Endothelial cell (in vitro differentiated cells): ENCODE measurements at regions not wholly inside any gene's neighbourhood (a gene's known extent, or its start where the extent isn't known, plus 50 kb on each side); places are given as distances from the start of the nearest gene placed in this dataset.
"Not testable (repeated sequence)": the region's sequence is repeated elsewhere in the genome, so short reads cannot be mapped to it uniquely, and the experiment has no call there.

Experiments used
- DNase-seq: peaks from one replicate; pipeline ENCODE4 v3.0.0; 2021; ENCODE audit warnings: low spot score
- H3K27ac Mint-ChIP-seq: one replicate; pipeline ENCODE4 v1.8.0; 2021; ENCODE audit warnings: mixed read lengths, inconsistent platforms; ENCODE audit not compliant: unreplicated experiment
- H3K27me3 Mint-ChIP-seq: one replicate; pipeline ENCODE4 v1.8.0; 2021; ENCODE audit warnings: mild to moderate bottlenecking, moderate library complexity, mixed read lengths, inconsistent platforms; ENCODE audit not compliant: unreplicated experiment
- H3K36me3 Mint-ChIP-seq: one replicate; pipeline ENCODE4 v1.8.0; 2021; ENCODE audit warnings: mild to moderate bottlenecking, low read depth, mixed read lengths, inconsistent platforms; ENCODE audit not compliant: unreplicated experiment
- H3K4me1 Mint-ChIP-seq: one replicate; pipeline ENCODE4 v1.8.0; 2021; ENCODE audit warnings: mild to moderate bottlenecking, mixed read lengths, inconsistent platforms; ENCODE audit not compliant: unreplicated experiment
- H3K4me3 Mint-ChIP-seq: one replicate; pipeline ENCODE4 v1.8.0; 2021; ENCODE audit warnings: mild to moderate bottlenecking, mixed read lengths, inconsistent platforms; ENCODE audit not compliant: unreplicated experiment
- H3K9me3 Mint-ChIP-seq: one replicate; pipeline ENCODE4 v1.8.0; 2021; ENCODE audit warnings: mixed read lengths, inconsistent platforms; ENCODE audit not compliant: unreplicated experiment
- CTCF ChIP-seq: fragments of 200-600 bp; sonication (generic); IDR thresholded peaks from one replicate; pipeline ENCODE4 v1.5.0; 2021; ENCODE audit warnings: antibody characterized with exemption; ENCODE audit not compliant: unreplicated experiment

DNA sequence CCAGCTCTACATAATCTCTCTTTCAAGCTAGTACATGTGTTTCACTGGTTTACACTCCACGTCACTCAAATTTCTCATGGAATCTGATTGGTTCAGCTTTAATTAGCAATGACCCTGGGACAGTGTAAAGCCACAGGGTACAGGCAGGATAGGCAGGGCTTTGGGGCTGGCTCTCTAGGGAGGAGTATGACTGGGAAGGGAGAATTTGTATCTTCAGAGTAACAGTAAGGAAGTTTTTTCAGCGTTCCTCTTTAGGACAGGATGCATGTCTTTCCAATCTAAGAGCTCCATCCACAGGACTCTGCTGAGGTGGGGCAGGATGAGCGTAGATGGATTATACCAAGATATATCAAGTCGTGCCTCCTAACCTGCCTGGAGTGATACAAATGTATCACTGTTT, 112.0 kb upstream of the CLEC14A start:
- peak overlapping the region; percentile 88 for H3K27ac Mint-ChIP-seq
- no peaks in the 10 kb centered on the region for H3K36me3 Mint-ChIP-seq
- DNase-seq = no peak
- H3K4me3 Mint-ChIP-seq = no peak overlapping the region
- peaks cover 21% of the 10 kb centered on the region for H3K4me1 Mint-ChIP-seq
- no peaks in the 10 kb centered on the region for H3K9me3 Mint-ChIP-seq
- no peaks in the 10 kb centered on the region for H3K27me3 Mint-ChIP-seq
- no peak for TF ChIP-seq CTCF

DNA sequence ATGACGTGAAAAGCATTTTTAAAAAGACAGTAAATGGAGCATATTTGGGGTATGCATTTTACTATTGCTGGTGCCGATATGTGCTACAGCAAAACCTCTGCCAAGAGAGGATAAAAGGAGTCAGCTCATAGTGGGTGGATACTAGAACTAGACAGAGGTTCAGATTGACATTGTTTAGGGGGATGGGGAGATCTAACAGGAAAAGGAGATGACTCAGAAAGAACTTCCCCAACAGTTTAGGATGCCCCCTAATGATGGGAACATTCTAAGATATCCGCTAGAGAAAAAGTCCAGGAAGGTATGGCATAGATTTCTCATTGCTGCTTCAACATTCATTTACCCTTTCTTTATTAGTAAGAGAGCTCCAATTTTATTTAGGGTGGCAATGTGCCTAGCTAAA, 110.5 kb upstream of the CLEC14A start:
- Mint-ChIP-seq H3K9me3 (no peaks in the 10 kb centered on the region), H3K27ac (no peak overlapping the region), H3K27me3 (no peaks in the 10 kb centered on the region), H3K4me1 (peaks cover 21% of the 10 kb centered on the region), H3K4me3 (no peak overlapping the region), H3K36me3 (no peaks in the 10 kb centered on the region)
- no peak for TF ChIP-seq CTCF
- DNase-seq = no peak

- H3K27ac Mint-ChIP-seq = no peak overlapping the region
- H3K27me3 Mint-ChIP-seq = no peaks in the 10 kb centered on the region
- H3K4me1 Mint-ChIP-seq = peaks cover 21% of the 10 kb centered on the region
- no peaks in the 10 kb centered on the region for H3K9me3 Mint-ChIP-seq
- no peak for DNase-seq
- H3K4me3 Mint-ChIP-seq = no peak overlapping the region
- no peaks in the 10 kb centered on the region for H3K36me3 Mint-ChIP-seq
- no peak for TF ChIP-seq CTCF
These were observed 107.3 kb upstream of the CLEC14A start for GRCh38 chr14:38363217-38363616.

DNA sequence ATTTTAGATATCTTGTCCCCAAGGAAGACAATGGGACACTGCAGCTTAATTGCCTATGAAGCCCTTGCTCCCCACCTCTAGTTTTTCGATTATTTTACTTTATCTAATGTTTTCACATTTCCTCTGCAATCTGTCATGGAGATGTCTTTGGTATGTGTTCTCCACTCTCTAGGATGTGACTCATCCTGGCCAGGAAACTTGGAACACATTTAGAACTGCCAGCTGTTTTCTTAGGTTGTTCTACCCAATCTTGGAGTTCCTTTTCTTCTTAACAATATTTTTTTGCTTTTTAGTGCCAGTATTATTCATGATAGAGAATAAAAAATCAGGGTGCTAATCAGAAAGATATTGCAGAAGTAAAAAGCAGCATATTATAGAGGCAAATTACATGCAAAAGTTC, 101.7 kb upstream of the CLEC14A start:
- Mint-ChIP-seq H3K9me3 (peaks cover 10% of the 10 kb centered on the region), H3K36me3 (no peaks in the 10 kb centered on the region), H3K4me1 (no peaks in the 10 kb centered on the region), H3K27me3 (no peaks in the 10 kb centered on the region), H3K4me3 (no peak overlapping the region), H3K27ac (peak overlapping the region; percentile 39)
- TF ChIP-seq CTCF = no peak
- no peak for DNase-seq

DNA sequence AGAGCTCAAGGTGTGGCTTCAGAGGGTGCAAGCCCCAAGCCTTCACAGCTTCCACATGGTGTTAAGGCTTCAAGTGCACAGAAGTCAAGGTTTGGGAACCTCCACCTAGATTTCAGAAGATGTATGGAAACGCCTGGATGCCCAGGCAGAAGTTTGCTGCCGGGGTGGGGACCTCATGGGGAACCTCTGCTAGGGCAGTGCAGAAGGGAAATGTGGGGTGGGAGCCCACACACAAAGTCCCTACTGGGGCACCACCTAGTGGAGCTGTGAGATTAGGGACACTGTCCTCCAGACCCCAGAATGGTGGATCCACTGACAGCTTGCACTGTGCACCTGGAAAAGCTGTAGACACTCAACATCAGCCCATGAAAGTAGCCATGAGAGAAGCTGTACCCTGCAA, 99.6 kb upstream of the CLEC14A start:
- not testable (repeated sequence) for H3K9me3 Mint-ChIP-seq, H3K4me1 Mint-ChIP-seq, H3K27me3 Mint-ChIP-seq, H3K4me3 Mint-ChIP-seq, DNase-seq, H3K27ac Mint-ChIP-seq, H3K36me3 Mint-ChIP-seq

DNA sequence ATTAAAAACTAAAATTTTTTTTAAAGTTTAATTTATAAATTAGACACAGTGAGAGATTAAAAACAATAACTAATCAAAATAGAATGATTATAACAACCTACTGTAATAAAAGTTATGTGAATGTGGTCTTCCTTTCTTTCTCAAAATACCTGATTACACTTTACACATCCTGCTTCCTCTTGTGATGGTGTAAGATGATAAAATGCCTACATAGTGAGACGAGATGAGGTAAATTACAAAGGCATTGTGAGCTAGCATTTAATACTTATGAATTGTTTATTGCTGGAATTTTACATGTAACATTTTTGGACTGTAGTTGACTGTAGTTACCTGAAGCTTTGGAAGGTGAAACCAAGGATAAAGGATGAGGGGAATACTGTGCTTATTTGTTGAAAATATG, 94.2 kb upstream of the CLEC14A start:
- peaks cover 3% of the 10 kb centered on the region for H3K4me1 Mint-ChIP-seq
- H3K36me3 Mint-ChIP-seq = no peaks in the 10 kb centered on the region
- peak overlapping the region; percentile 14 for H3K27ac Mint-ChIP-seq
- no peak for DNase-seq
- no peak for TF ChIP-seq CTCF
- H3K9me3 Mint-ChIP-seq = peaks cover 6% of the 10 kb centered on the region
- no peaks in the 10 kb centered on the region for H3K27me3 Mint-ChIP-seq
- H3K4me3 Mint-ChIP-seq = no peak overlapping the region
